ENCODE measurements at regions not wholly inside any gene's neighbourhood (a gene's known extent, or its start where the extent isn't known, plus 50 kb on each side); places are given as distances from the start of the nearest gene placed in this dataset.

DNA sequence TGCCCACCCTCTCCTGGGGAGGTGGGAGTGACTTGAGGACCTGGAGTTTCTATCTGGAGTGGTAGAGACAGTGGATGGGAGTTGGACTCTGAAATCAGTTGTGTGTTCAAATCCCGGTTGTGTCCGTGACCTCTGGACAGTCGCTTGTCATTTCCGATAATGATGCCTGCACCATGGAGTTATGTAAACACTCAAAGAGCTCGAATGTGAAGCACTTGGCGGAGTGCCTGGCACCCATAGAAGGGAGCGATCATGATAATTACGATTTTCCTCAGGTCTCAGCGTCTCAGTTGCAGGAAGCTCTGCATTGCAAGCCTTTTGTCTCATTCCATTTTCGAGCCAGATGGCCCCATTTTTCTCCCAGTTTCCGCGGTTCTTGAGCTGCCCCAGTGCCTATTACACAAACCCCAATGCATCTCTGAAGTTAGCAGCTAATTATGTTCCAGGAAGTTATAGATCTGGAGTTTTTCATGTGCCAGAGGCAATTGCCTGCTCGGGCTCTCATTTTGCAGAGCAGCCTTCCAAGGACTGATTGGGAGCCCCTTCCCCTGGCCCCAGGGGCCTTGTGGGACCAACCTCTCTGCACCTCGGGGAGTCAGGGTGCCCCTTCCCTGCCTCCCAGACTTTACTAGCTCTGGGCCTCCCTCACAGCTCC is 175.5 kb upstream of the MVB12B start:
- TF ChIP-seq, protein P1, sequence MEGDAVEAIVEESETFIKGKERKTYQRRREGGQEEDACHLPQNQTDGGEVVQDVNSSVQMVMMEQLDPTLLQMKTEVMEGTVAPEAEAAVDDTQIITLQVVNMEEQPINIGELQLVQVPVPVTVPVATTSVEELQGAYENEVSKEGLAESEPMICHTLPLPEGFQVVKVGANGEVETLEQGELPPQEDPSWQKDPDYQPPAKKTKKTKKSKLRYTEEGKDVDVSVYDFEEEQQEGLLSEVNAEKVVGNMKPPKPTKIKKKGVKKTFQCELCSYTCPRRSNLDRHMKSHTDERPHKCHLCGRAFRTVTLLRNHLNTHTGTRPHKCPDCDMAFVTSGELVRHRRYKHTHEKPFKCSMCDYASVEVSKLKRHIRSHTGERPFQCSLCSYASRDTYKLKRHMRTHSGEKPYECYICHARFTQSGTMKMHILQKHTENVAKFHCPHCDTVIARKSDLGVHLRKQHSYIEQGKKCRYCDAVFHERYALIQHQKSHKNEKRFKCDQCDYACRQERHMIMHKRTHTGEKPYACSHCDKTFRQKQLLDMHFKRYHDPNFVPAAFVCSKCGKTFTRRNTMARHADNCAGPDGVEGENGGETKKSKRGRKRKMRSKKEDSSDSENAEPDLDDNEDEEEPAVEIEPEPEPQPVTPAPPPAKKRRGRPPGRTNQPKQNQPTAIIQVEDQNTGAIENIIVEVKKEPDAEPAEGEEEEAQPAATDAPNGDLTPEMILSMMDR (optimal IDR thresholded peaks at IDR 0.05 in 1 of 3, IDR thresholded peaks at IDR 0.05 in 1 of 3, conservative IDR thresholded peaks at IDR 0.05 in 1 of 3; ENCODE audit: extremely low read depth in 1 of 3, insufficient read depth in 2 of 3, low read length in 3 of 3), result no peak
- TF ChIP-seq EZH2 (IDR thresholded peaks at IDR 0.05; ENCODE audit: low read length), result no peak
